Fibroblast of skin of left biceps (primary cell): ENCODE measurements at regions not wholly inside any gene's neighbourhood (a gene's known extent, or its start where the extent isn't known, plus 50 kb on each side); places are given as distances from the start of the nearest gene placed in this dataset.
"Not testable (repeated sequence)": the region's sequence is repeated elsewhere in the genome, so short reads cannot be mapped to it uniquely, and the experiment has no call there.

Source experiments
- DNase-seq, 2 experiments: peaks; one replicate each; pipeline ENCODE4 v3.0.0-alpha.2; 2013; ENCODE audit warnings: low read depth in 2 of 2

DNA sequence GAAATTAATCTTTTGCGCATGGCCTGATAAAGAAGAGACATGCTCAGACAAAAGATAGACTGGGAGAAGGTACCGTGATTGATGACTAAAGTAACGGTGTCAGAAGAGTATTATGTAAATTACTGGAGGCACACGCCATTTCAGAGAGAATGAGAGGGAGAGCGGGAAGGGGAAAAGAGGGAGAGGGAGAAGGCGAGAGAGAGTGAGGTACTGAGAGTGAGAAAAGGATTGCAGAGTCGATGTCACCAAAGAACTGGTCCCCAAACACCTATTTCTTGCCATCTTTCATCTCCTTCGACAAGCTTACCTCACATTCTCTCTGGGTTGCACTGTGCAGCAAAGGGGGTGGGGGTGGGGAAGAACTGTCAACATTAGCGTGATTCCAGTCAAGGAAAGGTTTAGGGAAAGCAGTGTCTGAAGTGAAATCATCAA, 673.7 kb downstream of the BCL11A start:
- DNase-seq, result no peak

DNA sequence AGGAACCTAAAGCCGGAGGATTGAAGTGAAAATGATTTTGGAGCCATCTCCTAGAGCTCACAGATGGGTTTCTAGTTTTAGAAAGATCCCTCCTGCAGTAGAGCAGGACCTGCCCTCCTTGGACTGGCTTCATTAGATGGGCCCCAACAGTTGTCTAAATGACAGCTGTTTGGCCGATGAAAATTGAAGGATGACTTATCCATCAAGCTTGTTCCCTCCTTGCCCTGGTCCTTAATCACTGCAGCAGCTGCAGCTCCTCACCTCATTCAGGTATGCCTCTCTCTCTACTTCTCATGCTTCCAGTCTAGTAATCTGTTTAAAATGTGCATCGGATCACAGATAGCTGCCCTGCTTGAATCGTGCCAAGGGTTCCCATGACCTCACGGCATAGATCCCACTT, 677.6 kb downstream of the BCL11A start:
- DNase-seq, result no peak

- DNase-seq, result no peak
These were observed 678.3 kb downstream of the BCL11A start for GRCh38 chr2:59874971-59875755.

GRCh38 chr2:59874361-59874760, 679.1 kb downstream of the BCL11A start:
- no peak for DNase-seq

DNA sequence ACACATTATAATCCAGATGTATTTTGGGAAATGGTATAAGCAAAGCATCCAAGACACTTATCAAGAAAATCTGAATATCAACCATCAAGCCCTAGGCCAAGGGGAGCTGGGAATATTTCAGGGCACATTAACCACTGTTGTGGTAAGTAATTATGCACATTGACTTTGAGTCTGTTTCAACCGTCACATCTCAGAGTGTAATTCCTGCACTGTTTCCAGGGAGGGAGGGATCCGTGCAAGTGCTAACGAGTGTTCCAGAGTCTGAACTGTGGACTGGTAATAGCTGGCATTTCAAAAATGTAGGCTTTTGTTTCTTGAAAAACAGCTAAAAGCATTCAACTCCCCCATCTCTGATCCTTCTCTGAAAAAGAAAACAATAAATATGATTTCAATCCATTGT, 681.6 kb downstream of the BCL11A start:
- no peak for DNase-seq

- DNase-seq, result peak; percentile 30 to 32
These were observed 684.5 kb downstream of the BCL11A start for GRCh38 chr2:59868981-59869380.

DNA sequence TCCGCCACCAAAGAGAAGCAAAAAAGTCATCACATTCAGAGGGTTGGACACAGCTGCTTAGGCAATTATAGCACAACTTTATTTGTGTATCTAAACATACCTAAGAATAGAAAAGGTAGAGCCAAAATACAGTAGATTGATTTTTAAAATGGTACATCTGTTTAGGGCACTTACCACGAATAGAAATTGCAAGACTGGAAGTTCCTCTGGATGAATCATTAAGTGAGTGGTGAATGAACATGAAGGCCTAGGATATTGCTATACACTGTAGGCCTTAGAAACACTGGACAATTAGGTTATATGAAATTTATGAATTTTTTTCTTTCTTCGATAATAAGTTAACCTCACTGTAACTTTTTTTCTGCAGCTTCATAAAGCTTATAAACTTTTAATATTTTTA, 687.0 kb downstream of the BCL11A start:
- DNase-seq, result no peak

DNA sequence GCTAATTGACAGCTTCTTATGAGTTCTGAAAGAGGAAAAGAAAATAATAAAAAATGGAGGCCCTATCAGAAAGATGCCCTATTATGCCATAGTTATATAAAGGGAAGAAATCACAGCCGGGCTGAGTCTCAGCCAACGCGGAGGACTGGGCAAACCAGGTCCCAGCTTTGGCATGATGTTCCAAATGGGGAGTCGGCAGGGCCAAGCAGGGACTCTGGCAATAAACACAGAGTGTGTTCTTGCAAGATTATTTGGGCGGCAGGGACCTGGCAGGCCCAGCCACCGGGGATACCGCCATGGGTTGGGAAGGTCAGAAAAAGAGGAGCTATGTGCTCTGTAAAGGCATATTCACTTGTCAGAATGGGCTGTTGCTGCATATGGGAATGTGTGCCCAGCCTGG, 694.9 kb downstream of the BCL11A start:
- no peak for DNase-seq

DNA sequence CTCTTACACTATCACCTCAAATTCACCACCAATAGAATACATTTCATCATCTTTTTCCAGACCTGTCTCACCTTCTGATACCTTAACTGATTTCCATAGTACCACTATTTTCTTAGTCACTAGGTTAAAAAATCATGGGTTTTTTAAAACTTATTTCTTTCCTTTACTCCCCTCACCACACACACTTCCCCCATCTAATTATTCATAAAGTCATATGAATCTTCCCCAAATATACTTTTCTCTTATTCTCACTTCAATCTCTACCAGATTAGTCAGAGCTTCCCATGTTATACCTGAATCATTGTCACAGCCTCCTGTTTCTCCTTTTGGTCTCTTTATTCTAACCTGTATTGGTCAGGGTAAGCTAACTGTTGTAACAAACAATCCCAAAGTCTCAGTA, 696.3 kb downstream of the BCL11A start:
- DNase-seq, result no peak

DNA sequence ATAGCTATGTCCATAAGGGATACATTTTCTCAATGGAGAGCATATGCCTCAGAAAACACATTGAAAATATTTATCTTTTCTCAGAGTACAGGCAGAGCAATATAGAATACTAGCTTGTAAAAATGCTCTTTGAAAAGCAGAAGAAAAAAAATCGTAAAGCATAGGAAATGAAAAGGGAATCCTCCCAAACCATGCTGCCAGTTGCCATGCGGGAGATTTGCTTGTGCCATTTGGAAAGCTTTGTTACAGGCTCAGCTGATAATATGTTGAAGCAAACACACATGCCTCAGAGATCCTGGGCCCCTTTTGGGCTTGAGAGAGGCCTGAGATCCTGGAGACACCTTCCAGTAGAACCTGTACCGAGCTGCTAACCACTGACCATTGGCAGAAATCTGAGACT, 697.1 kb downstream of the BCL11A start:
- DNase-seq, result no peak

GRCh38 chr2:59853032-59853431, 700.4 kb downstream of the BCL11A start:
- DNase-seq, result no peak

DNA sequence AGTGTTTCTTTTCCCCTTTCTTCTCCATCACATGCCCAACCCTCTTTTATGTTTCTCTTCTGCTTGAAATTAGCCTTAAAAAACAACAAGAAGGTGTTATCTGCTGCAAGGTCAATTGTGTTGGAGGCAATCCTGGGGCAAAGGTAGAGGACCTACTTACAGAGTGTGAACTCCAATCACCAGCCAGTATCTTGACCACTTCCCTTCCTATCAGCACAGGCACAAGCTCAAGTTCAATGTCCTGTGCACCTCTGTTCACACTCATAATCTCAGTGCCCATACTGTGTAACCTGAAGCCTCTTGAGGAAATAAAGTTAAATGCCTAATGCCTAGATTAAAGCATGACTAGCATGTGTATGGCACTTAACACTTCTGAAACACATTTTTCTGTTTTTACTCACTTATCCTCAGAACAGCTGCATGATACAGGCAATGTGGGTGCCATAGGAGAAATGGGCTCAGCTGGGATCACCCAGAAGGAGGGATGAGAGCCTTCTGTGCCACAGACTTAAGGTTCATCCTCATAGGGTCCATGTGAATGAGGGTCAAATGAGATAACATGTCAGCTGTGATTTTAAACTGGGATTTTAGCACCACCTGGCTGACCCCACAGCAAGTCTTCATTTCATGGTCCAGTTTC, 701.5 kb downstream of the BCL11A start:
- DNase-seq, result no peak

- DNase-seq, result no peak
These were observed 702.9 kb downstream of the BCL11A start for GRCh38 chr2:59850554-59850953.

DNA sequence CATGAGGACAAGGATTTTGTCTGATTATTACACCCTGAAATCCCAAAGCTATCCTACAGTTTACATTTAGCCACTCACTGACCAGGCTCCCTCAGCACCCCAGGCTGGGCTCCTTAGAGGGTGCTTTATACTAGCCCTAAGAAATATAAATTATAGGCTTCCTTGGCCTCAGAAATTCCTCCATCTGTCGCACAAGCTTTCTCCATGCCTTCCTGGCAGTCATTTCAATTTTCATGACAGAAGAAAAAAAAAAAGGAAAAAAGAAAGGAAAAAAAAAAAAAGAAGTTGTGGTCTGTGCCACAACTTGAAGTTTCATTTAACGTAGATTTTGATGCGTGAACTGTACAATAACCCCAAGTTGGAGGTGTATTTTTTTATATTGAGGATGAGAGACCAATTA, 719.5 kb downstream of the BCL11A start:
- DNase-seq, result no peak

DNA sequence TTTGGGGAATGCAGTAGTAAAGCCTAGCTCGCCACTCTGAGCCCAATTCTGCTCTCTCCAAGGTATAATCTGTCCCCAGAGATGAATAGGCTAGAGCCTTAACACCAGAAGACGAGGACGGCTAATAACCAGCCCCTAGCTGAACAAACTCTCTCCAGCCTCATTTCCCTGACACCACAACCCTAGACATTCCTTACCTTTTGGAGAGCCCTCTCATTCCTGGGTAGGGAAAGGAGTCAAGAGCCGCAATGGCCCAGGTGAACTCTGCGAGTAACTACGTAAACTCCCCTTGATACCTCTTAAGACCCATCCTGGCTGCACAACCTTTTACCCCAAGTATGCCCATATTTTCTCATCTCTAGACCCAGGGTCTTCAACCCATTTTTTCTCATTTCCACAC, 722.9 kb downstream of the BCL11A start:
- no peak for DNase-seq

GRCh38 chr2:59827677-59828076, 725.8 kb downstream of the BCL11A start:
- DNase-seq, result no peak

DNA sequence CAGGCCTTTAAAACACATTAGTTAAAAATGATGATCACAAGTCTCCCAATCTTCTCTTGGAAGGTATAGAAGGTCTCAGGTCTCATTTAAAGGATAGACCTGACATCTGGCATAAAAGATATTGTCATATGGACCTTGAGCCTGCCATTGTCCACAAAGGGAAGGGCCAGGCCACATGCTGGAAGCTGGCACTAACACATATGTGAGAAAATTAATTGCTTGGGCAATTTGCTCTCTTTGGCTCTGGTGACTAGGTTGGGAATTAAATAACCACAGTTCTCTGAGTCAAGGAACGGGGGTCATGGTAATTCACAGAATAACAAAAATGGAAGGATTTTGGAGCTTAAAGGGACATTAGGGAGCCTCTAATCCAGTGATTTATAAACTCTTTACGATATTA, 727.3 kb downstream of the BCL11A start:
- no peak for DNase-seq

GRCh38 chr2:59824314-59824713, 729.1 kb downstream of the BCL11A start:
- DNase-seq, result no peak

GRCh38 chr2:59816075-59816474, 737.4 kb downstream of the BCL11A start:
- no peak for DNase-seq

DNA sequence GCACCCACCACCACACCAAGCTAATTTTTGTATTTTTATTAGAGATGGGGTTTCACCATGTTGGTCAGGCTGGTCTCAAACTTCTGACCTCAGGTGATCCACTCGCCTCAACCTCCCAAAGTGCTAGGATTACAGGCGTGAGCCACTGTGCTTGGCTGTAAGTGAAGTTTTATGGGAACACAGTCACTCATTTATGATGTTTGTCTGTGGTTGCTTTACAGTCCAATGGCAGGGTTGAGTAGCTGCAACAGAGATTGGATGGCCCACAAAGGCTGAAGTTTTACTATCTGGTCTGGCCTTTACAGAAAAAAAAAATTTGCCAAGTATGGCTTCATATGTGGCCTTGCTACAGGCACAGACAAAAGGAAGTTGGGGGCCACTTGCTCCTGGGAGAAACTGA, 743.2 kb downstream of the BCL11A start:
- not testable (repeated sequence) for DNase-seq

- no peak for DNase-seq
These were observed 747.0 kb downstream of the BCL11A start for GRCh38 chr2:59806486-59806885.

- no peak for DNase-seq
These were observed 748.7 kb downstream of the BCL11A start for GRCh38 chr2:59804732-59805131.

DNA sequence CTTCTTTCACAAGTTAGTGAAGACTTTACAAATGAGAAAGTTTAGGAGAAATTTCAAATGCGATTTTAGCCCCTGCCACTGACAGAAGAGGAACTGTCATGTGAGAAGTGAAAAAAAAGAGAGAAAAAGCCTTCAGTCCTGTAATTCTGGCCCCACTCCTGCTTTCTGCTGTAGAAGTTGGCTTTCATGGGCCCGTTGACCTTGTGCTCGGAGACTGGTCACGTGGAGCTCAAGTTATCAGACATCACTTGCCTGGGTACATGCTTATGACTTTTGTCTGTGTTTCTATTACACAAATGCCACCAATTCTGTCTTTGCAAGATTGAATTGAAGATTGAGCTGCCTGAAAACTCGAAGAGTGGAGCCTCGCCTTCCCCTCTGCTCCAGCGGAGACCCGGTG, 749.9 kb downstream of the BCL11A start:
- DNase-seq, result no peak
